ENCODE measurements at regions not wholly inside any gene's neighbourhood (a gene's known extent, or its start where the extent isn't known, plus 50 kb on each side); places are given as distances from the start of the nearest gene placed in this dataset.

GRCh38 chr3:124660599-124660998, 69.7 kb upstream of the UMPS start:
- no peak for DNase-seq (ENCODE audit: low read depth, low spot score)

- DNase-seq (ENCODE audit: low read depth, low spot score) = no peak
These were observed 66.6 kb upstream of the UMPS start for GRCh38 chr3:124663690-124664089.

- no peak for DNase-seq (ENCODE audit: low read depth, low spot score)
These were observed 65.4 kb upstream of the UMPS start for GRCh38 chr3:124664804-124665203.

- no peak for DNase-seq (ENCODE audit: low read depth, low spot score)
These were observed 64.2 kb upstream of the UMPS start for GRCh38 chr3:124666067-124666466.

GRCh38 chr3:124669470-124669869, 60.8 kb upstream of the UMPS start:
- DNase-seq (ENCODE audit: low read depth, low spot score) = no peak

- DNase-seq (ENCODE audit: low read depth, low spot score) = no peak
These were observed 59.1 kb upstream of the UMPS start for GRCh38 chr3:124671106-124671505.

- DNase-seq (ENCODE audit: low read depth, low spot score) = no peak
These were observed 55.9 kb upstream of the UMPS start for GRCh38 chr3:124674336-124674735.

- DNase-seq (ENCODE audit: low read depth, low spot score) = no peak
These were observed 54.0 kb upstream of the UMPS start for GRCh38 chr3:124676236-124676635.

- no peak for DNase-seq (ENCODE audit: low read depth, low spot score)
These were observed 51.1 kb upstream of the UMPS start for GRCh38 chr3:124679048-124679638.

All from brain pericyte (primary cell).